MV-4-11 (cell line): ENCODE measurements at regions not wholly inside any gene's neighbourhood (a gene's known extent, or its start where the extent isn't known, plus 50 kb on each side); places are given as distances from the start of the nearest gene placed in this dataset.

Experiments
- DNase-seq: peaks from one replicate; lab custom pipeline; 2025; lab: John Stamatoyannopoulos, UW

DNA sequence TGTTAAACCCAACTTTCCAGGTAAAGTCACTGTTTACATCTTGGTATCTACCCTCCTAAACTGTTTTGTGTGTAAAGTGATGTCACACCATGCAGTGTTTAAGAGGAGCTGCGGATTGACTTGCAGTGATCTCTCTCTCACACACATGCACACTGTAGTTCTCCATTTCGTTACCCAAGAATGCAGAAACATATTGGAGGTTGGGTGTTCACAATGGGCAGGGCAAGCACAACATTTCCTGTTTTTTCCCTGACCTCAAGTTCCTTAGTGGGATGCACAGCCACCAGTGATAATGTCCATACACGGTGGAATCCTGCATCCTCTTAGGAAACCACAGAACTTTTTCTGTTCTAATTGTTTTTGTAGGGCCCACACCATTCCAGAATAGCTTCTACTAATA, 85.3 kb upstream of the CFAP20DC start:
- no peak for DNase-seq

GRCh38 chr3:59133311-59133710, 83.5 kb upstream of the CFAP20DC start:
- no peak for DNase-seq

GRCh38 chr3:59131016-59131766, 81.4 kb upstream of the CFAP20DC start:
- no peak for DNase-seq

- no peak for DNase-seq
Observed at GRCh38 chr3:59128685-59129084, 78.9 kb upstream of the CFAP20DC start.

GRCh38 chr3:59127071-59127470, 77.2 kb upstream of the CFAP20DC start:
- no peak for DNase-seq

DNA sequence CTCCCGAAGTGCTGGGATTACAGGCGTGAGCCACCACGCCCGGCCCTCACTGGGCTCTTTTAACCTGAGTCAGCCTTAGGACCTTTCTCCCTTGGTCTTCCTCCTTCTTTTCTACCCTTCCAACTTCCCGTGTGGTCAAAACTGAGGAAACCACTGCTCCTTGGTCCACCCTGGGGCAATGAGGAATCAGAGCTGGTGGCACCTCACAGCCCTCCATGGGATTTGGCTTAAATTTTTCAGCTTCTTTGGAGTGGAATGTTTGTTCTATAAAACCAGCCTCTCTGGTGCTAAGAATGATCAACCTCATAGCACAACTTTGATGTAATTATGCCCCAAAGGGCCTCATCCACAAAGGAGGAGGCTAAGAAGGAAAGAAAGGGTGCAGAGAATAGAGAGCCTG, 76.6 kb upstream of the CFAP20DC start:
- no peak for DNase-seq

GRCh38 chr3:59121346-59122144, 71.7 kb upstream of the CFAP20DC start:
- DNase-seq: no peak

GRCh38 chr3:59118928-59119327, 69.1 kb upstream of the CFAP20DC start:
- no peak for DNase-seq

DNA sequence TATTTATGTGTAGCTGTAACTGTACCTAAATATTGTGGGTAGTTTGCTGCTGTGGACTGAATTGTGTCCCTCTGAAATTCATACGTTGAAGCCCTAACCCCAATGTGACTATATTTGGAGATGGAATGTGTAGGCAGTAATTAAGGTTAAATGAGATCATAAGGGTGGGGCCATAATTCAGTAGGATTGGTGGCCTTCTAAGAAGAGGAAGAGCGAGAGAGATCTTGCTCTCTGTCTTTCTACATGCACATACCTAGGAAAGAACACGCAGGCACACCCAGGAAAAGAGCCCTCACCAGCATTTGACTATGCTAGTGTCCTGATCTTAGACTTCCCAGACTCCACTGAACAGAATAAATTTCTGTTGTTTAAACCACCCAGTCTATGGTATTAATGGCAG, 67.6 kb upstream of the CFAP20DC start:
- no peak for DNase-seq

DNA sequence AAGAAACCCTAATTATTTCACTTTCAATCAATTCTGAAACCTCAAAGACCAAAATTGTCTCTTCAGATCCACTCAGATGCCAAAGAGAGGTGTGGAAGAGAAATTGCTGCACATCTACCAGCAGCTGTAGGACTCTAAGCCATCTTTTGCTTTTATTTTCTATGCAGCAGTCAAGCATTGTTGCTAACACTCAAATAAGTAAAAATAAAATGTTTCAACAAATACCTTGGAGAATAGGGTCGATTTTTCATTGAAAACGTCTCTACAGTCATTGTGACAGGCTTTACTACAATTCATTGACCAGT, 66.4 kb upstream of the CFAP20DC start:
- DNase-seq: no peak

DNA sequence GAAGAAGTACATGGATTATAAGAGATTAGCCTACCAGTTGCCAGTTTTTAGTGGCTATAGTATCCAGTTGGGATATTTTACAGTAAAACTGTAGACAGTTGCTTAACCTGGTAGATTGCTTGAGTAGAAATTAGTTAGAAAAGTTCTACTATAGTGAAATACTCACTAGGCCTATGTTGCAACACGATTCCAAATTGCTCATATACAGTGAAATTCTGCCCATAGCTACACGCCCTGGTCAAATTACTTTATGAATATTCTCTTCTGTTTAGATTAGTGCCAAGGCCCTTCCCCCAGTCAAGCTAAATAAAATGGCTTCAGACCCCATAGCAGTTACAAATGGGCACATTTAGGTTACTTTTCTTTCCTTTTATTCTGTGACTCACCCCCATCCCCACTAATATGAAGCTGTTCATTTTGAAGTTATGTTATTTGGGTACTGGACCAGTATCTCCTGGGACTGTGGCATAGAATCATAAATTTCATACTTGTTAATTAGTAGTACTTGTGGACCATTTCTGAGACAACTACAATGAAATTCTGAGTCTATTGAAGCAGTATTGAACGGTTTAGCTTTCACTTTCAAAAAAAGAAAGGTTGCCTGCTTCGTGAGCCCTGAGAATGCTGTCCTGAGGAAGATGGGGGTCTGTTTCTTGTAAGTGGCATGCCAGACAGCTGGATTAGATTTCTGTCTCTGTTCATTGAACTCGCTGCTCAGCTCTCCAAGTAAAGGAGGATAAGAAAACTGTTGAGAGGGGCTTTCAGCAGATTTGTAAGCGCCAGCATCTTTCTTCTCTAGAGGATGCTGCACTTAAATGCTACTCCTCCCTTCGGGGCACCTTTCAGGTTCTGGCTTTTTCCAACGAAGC, 65.8 kb upstream of the CFAP20DC start:
- no peak for DNase-seq

DNA sequence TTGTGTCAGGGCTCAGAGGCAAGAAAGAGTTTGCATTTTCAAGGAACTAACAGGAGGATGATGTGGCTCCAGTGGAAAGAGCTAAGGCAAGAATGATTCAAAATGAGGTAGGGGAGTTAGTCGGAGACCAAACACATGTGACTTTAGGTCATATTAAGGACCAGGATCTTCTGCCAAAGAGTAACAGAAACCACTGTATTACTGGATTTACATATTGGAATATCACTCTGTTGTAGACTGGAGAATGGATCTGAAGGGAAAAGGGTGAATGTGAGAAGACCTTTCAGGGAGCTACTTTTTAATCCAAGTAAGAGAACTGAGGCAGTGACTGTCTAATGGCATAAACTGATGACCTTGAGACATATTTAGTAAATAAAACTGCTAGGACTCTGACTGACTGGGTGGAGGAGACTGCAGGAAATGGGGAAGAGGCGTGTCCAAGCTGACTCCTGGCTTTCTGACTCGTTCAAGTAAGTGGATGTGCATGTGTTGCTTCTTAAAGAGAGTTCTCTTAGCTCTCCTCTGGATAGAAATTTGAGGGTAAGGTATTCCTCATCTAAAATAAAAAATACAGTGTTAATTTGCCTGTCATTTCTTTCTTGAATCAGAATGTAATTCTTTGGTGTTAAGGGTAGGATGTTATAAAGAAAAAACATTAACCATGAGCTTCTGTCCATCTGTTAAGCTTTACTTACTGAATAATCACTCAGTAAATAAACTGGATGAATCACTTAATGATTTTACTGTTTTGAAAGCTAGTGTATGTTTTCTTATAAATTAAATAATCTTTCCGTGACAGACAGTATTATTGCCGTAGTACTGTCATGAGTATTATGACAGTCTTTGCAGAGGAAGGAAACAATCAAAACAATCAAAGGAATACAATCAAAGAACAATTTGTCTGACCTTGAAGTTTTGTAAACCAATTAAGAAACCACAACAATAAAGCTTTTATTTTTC, 58.3 kb upstream of the CFAP20DC start:
- no peak for DNase-seq

GRCh38 chr3:59106085-59106648, 56.3 kb upstream of the CFAP20DC start:
- DNase-seq: no peak

DNA sequence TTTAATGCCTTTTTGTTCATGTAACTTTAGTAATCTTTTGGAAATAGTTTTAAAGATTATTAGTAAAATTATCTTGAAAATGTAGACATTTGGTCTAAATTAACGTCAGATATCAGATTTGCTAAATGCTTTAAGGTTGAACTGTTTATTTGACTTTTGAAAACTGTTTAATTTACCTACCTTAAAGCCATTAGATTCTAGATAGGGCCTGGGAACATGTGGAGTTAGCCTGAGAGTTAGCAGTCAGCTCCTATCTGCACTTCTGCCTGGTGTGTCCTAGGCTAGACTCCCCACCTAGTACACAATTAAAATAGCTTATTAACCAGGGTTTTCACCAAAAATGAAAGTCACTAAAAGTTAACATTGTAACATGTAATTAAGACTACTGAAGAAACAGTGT, 53.7 kb upstream of the CFAP20DC start:
- DNase-seq: no peak

GRCh38 chr3:59101231-59101736, 51.5 kb upstream of the CFAP20DC start:
- DNase-seq: no peak
